Neural progenitor cell (in vitro differentiated cells): ENCODE measurements at regions not wholly inside any gene's neighbourhood (a gene's known extent, or its start where the extent isn't known, plus 50 kb on each side); places are given as distances from the start of the nearest gene placed in this dataset.

Source experiments
- CTCF ChIP-seq: fragments of 200-600 bp; sonication (generic); IDR thresholded peaks from 2 replicates; pipeline ENCODE4 v1.5.1; 2017; ENCODE audit warnings: antibody characterized with exemption, mild to moderate bottlenecking
- EZH2 ChIP-seq: fragments of 200-600 bp; sonication (generic); IDR thresholded peaks from 2 replicates; pipeline ENCODE4 v1.6.1; 2017; ENCODE audit warnings: antibody characterized with exemption, mild to moderate bottlenecking, moderate library complexity
- EZH2phosphoT487 ChIP-seq: fragments of 200-600 bp; sonication (generic); IDR thresholded peaks from 2 replicates; pipeline ENCODE4 v1.6.1; 2017; ENCODE audit warnings: antibody characterized with exemption

GRCh38 chr18:1539276-1539675 is 634.6 kb downstream of the ADCYAP1 start:
- TF ChIP-seq CTCF: no peak
- no peak for TF ChIP-seq EZH2
- TF ChIP-seq EZH2phosphoT487: no peak
